ENCODE measurements at regions not wholly inside any gene's neighbourhood (a gene's known extent, or its start where the extent isn't known, plus 50 kb on each side); places are given as distances from the start of the nearest gene placed in this dataset.

- no peak overlapping the region for H3K4me3 ChIP-seq (replicated peaks; ENCODE audit: low read depth, low read length)
- TF ChIP-seq, protein P1, sequence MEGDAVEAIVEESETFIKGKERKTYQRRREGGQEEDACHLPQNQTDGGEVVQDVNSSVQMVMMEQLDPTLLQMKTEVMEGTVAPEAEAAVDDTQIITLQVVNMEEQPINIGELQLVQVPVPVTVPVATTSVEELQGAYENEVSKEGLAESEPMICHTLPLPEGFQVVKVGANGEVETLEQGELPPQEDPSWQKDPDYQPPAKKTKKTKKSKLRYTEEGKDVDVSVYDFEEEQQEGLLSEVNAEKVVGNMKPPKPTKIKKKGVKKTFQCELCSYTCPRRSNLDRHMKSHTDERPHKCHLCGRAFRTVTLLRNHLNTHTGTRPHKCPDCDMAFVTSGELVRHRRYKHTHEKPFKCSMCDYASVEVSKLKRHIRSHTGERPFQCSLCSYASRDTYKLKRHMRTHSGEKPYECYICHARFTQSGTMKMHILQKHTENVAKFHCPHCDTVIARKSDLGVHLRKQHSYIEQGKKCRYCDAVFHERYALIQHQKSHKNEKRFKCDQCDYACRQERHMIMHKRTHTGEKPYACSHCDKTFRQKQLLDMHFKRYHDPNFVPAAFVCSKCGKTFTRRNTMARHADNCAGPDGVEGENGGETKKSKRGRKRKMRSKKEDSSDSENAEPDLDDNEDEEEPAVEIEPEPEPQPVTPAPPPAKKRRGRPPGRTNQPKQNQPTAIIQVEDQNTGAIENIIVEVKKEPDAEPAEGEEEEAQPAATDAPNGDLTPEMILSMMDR (IDR thresholded peaks at IDR 0.05; ENCODE audit: low read depth, low read length, missing control alignments) = no peak
- no peak for DNase-seq (ENCODE audit: extremely low read depth, low read depth)
Observed at GRCh38 chr9:99471033-99471432, 249.0 kb downstream of the SEC61B start.

DNA sequence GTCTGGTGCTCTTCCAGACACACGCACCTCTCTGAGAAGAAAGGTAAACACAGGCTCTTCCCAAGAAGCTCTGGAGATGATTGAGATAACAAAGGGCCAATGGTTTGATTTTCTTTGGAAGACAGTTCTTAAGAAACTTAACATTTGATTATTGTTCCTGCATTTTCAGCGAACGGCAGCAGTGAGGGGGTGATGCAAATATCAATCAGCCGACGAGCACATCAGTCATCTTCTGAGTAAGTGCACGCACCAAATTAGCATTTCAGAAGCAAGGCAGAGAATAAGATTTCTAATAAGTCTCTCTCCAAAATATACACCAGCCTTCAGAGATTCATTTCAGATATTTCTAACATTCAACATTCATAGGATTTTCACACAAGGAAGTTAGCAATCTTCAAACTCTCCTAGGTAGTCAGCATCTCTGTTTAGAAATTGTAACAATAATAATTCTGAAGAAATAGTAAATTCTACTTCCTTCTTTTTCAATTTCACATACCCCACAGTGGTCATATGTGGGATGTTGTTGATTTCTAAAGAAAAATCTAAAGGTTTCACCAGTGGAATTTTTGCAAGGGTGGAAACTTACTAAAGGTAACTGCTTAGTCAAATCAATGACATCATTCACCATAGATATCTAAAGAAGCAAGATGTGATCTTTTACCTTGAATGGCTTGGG lies 250.3 kb downstream of the SEC61B start:
- H3K4me3 ChIP-seq (replicated peaks; ENCODE audit: low read depth, low read length) = no peak overlapping the region
- TF ChIP-seq, protein P1 (IDR thresholded peaks at IDR 0.05; ENCODE audit: low read depth, low read length, missing control alignments) = no peak
- no peak for DNase-seq (ENCODE audit: extremely low read depth, low read depth)

GRCh38 chr9:99472916-99473245 lies 250.8 kb downstream of the SEC61B start:
- TF ChIP-seq, protein P1 (IDR thresholded peaks at IDR 0.05; ENCODE audit: low read depth, low read length, missing control alignments) = no peak
- no peak overlapping the region for H3K4me3 ChIP-seq (replicated peaks; ENCODE audit: low read depth, low read length)
- no peak for DNase-seq (ENCODE audit: extremely low read depth, low read depth)

- TF ChIP-seq, protein P1 (IDR thresholded peaks at IDR 0.05; ENCODE audit: low read depth, low read length, missing control alignments) = no peak
- H3K4me3 ChIP-seq (replicated peaks; ENCODE audit: low read depth, low read length) = no peak overlapping the region
- DNase-seq (ENCODE audit: extremely low read depth, low read depth) = no peak
Observed at GRCh38 chr9:99474186-99474585, 252.1 kb downstream of the SEC61B start.

GRCh38 chr9:99475401-99476065 lies 253.5 kb downstream of the SEC61B start:
- TF ChIP-seq, protein P1 (IDR thresholded peaks at IDR 0.05; ENCODE audit: low read depth, low read length, missing control alignments) = no peak

GRCh38 chr9:99478469-99479027 lies 256.5 kb downstream of the SEC61B start:
- no peak for DNase-seq (ENCODE audit: extremely low read depth, low read depth)
- no peak overlapping the region for H3K4me3 ChIP-seq (replicated peaks; ENCODE audit: low read depth, low read length)
- TF ChIP-seq, protein P1 (IDR thresholded peaks at IDR 0.05; ENCODE audit: low read depth, low read length, missing control alignments) = no peak

More at GRCh38 chr9:99475401-99476065, 253.5 kb downstream of the SEC61B start:
- no peak for DNase-seq (ENCODE audit: extremely low read depth, low read depth)
- no peak overlapping the region for H3K4me3 ChIP-seq (replicated peaks; ENCODE audit: low read depth, low read length)

Data from HFF-Myc (cell line).